T-helper 2 cell treated with Interferon-gamma antibody and Interleukin-4, amounts not matched to agents 5 μg/mL and 100 μg/mL, for 36 hours (primary cell): ENCODE measurements at regions not wholly inside any gene's neighbourhood (a gene's known extent, or its start where the extent isn't known, plus 50 kb on each side); places are given as distances from the start of the nearest gene placed in this dataset.

Experiments
- DNase-seq: peaks from one replicate; pipeline ENCODE4 v3.0.0; 2021; ENCODE audit warnings: low spot score
- H3K27ac Mint-ChIP-seq: one replicate; pipeline ENCODE4 v1.8.0; 2021; ENCODE audit warnings: mild to moderate bottlenecking, mixed read lengths
- H3K27me3 Mint-ChIP-seq: one replicate; pipeline ENCODE4 v1.8.0; 2021; ENCODE audit warnings: low read depth, mixed read lengths
- H3K36me3 Mint-ChIP-seq: one replicate; pipeline ENCODE4 v1.8.0; 2021; ENCODE audit warnings: low read depth, mixed read lengths
- H3K4me1 Mint-ChIP-seq: one replicate; pipeline ENCODE4 v1.8.0; 2021; ENCODE audit warnings: low read depth, mixed read lengths
- H3K4me3 Mint-ChIP-seq: one replicate; pipeline ENCODE4 v1.8.0; 2022; ENCODE audit warnings: mild to moderate bottlenecking, moderate library complexity, mixed read lengths
- H3K9me3 Mint-ChIP-seq: one replicate; pipeline ENCODE4 v1.8.0; 2021; ENCODE audit warnings: mixed read lengths

- Mint-ChIP-seq H3K9me3 (no peaks in the 10 kb centered on the region), H3K27me3 (no peaks in the 10 kb centered on the region), H3K36me3 (no peaks in the 10 kb centered on the region), H3K27ac (no peak overlapping the region), H3K4me3 (no peak overlapping the region), H3K4me1 (no peaks in the 10 kb centered on the region)
- no peak for DNase-seq
These were observed 323.9 kb upstream of the DSEL start for GRCh38 chr18:67840379-67840778.

- Mint-ChIP-seq H3K27ac (no peak overlapping the region), H3K36me3 (no peaks in the 10 kb centered on the region), H3K4me1 (no peaks in the 10 kb centered on the region), H3K27me3 (no peaks in the 10 kb centered on the region), H3K9me3 (no peaks in the 10 kb centered on the region), H3K4me3 (no peak overlapping the region)
- DNase-seq: no peak
These were observed 301.9 kb upstream of the DSEL start for GRCh38 chr18:67818432-67818831.

- Mint-ChIP-seq H3K36me3 (no peaks in the 10 kb centered on the region), H3K9me3 (no peaks in the 10 kb centered on the region), H3K4me3 (no peak overlapping the region), H3K4me1 (no peaks in the 10 kb centered on the region), H3K27me3 (no peaks in the 10 kb centered on the region), H3K27ac (no peak overlapping the region)
- no peak for DNase-seq
These were observed 298.8 kb upstream of the DSEL start for GRCh38 chr18:67815280-67815679.

GRCh38 chr18:67813380-67814028 lies 297.0 kb upstream of the DSEL start:
- no peak for DNase-seq
- no peaks in the 10 kb centered on the region for H3K4me1 Mint-ChIP-seq
- no peaks in the 10 kb centered on the region for H3K27me3 Mint-ChIP-seq
- H3K9me3 Mint-ChIP-seq: no peaks in the 10 kb centered on the region
- H3K36me3 Mint-ChIP-seq: no peaks in the 10 kb centered on the region
- no peak overlapping the region for H3K4me3 Mint-ChIP-seq
- no peak overlapping the region for H3K27ac Mint-ChIP-seq

DNA sequence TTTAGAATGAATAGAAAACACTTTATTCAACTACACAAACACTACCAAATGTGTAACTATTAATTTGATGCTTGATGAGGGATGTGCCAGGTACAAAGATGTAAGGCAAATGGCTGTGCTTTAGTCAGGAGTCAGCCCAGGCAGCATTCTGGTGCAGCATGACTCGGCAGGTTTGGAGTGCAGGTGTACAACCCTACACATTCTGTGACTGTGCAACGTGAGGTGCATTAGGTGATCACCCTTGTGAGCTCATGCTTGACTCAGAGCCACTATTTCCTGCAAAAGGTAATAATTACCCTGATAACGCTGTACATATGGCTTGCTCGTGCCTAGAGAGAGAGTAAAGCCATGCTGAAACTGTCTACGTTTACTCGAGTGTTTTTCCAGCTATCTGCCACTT lies 288.7 kb upstream of the DSEL start:
- Mint-ChIP-seq H3K4me1 (no peaks in the 10 kb centered on the region), H3K27me3 (no peaks in the 10 kb centered on the region), H3K36me3 (no peaks in the 10 kb centered on the region), H3K27ac (no peak overlapping the region), H3K9me3 (peaks cover 4% of the 10 kb centered on the region), H3K4me3 (no peak overlapping the region)
- no peak for DNase-seq

GRCh38 chr18:67794521-67794920 lies 278.0 kb upstream of the DSEL start:
- Mint-ChIP-seq H3K36me3 (no peaks in the 10 kb centered on the region), H3K4me1 (no peaks in the 10 kb centered on the region), H3K4me3 (no peak overlapping the region), H3K9me3 (no peaks in the 10 kb centered on the region), H3K27me3 (no peaks in the 10 kb centered on the region), H3K27ac (no peak overlapping the region)
- DNase-seq: no peak

GRCh38 chr18:67790527-67790926 lies 274.0 kb upstream of the DSEL start:
- H3K27ac Mint-ChIP-seq: no peak overlapping the region
- no peaks in the 10 kb centered on the region for H3K36me3 Mint-ChIP-seq
- no peaks in the 10 kb centered on the region for H3K27me3 Mint-ChIP-seq

DNA sequence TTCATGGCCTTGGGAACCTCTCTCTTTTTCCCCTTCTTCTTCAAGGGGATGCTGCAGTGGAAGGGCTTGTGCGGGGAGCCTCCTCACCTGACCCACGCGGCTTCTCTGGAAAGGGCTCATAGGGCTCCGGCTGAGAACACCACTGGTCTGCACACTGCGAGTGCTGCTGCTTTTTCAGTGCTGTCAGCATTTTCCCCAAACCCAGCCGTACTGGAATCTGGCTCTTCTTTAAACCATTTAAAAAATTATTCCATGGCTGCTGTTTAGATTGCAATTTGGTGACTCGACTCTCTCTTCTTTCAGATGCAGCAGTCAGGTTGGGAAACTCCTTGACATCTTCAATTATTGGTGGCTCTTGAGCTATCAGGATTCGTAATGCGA lies 272.6 kb upstream of the DSEL start:
- H3K27me3 Mint-ChIP-seq: no peaks in the 10 kb centered on the region
- no peak overlapping the region for H3K4me3 Mint-ChIP-seq
- H3K4me1 Mint-ChIP-seq: no peaks in the 10 kb centered on the region

More at GRCh38 chr18:67790527-67790926, 274.0 kb upstream of the DSEL start:
- Mint-ChIP-seq H3K4me1 (no peaks in the 10 kb centered on the region), H3K9me3 (no peaks in the 10 kb centered on the region), H3K4me3 (no peak overlapping the region)
- no peak for DNase-seq

DNA sequence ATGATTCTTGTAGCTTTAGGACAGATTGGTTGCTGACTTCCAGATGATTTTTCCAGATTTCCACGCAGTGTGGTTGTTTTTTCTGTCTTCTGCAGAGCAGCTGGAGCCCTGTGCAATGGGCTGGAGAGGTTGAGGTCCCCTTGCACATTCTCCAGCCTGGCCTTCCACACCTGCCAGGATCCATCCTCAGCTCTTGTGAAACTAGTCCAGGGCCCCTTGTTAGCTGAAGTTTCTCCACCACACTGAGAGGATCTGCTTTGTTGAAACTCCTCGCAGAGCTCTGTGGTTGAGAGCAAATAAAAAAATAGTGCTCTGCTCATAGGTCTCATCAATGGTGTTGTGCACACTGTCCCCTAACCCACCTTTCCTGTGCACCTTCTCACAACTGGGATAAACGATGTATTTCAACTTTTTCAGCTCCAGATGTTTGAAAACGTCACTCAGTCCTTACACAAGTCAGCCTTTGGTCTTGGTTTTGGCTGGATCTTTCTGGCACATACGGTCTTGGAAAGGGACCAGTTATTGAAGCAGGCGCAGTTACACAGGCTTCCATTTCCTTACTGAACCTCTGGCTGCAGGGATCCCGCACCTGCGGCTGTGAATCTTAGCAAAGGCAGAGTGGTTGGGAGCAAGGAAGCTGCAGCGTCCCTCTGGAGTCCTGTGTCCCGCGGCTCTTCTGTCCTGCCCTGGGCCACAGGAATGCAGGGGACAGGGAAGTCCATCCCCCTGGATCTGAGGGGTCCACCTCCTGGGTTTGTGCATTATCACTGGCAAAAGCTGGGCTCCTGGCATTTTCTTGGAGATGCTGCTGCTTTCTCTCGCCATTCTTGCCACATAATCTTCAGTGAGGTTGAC lies 272.0 kb upstream of the DSEL start:
- no peak overlapping the region for H3K4me3 Mint-ChIP-seq
- no peak overlapping the region for H3K27ac Mint-ChIP-seq

More for the DNA sequence above, 272.6 kb upstream of the DSEL start:
- no peak for DNase-seq
- no peaks in the 10 kb centered on the region for H3K36me3 Mint-ChIP-seq
- no peaks in the 10 kb centered on the region for H3K9me3 Mint-ChIP-seq
- no peak overlapping the region for H3K27ac Mint-ChIP-seq

DNA sequence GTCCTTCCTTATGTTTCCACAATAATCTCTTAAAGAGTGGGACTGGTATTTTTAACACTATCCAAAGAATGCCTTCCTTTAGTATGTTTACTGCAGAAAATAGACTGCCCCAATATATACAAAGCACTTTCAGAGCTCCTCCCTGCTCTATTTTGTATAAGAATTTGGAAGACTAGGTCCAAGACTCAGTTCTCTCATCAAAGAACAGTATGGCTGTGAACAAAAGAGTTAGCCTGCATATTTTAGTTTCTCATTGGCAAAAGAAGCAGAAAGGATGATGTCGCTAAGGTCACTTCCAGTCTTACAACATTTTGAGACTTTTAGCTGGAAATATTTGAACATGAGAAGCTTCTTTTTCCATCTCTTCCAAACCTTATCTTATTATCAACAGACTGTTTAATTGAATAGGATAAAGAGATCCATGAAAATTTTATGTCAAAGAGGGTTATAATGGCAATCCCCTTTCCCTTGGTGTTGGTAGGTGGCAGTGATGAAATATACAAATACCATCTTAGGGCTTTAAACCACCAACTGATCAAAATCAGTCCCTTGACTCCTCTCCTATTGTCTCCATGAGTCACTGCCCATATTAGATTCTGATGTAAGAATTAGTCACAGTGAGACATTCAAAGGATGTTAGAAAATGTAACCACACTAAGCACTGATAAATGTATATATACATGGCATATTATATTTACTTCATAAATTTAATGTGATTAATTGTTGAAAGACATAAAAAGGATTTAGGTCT lies 266.9 kb upstream of the DSEL start:
- Mint-ChIP-seq H3K4me1 (no peaks in the 10 kb centered on the region), H3K27me3 (no peaks in the 10 kb centered on the region), H3K27ac (no peak overlapping the region), H3K4me3 (no peak overlapping the region), H3K36me3 (no peaks in the 10 kb centered on the region), H3K9me3 (no peaks in the 10 kb centered on the region)
- no peak for DNase-seq

More for the DNA sequence above, 272.0 kb upstream of the DSEL start:
- Mint-ChIP-seq H3K27me3 (no peaks in the 10 kb centered on the region), H3K36me3 (no peaks in the 10 kb centered on the region), H3K4me1 (no peaks in the 10 kb centered on the region), H3K9me3 (no peaks in the 10 kb centered on the region)
- no peak for DNase-seq

DNA sequence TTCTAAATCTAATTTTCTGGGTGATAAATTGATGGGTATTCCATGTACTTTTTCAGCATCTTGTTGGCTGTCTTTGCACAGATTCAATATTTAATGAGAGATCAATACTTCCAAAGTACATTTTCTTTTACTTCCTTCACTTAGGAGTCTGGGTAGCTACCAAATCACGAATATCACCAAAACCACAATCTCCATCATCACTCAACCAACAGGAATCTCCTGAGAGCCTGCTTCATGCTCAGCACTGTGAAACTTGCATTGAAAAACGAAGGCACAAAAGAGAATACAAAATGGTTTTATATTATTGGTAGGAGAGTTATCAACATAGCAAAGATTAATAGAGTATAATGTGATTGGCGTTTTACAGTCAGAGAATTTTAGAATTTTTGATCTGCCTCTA lies 261.5 kb upstream of the DSEL start:
- Mint-ChIP-seq H3K4me3 (no peak overlapping the region), H3K36me3 (no peaks in the 10 kb centered on the region), H3K9me3 (no peaks in the 10 kb centered on the region), H3K27me3 (no peaks in the 10 kb centered on the region), H3K27ac (no peak overlapping the region), H3K4me1 (no peaks in the 10 kb centered on the region)
- DNase-seq: no peak

DNA sequence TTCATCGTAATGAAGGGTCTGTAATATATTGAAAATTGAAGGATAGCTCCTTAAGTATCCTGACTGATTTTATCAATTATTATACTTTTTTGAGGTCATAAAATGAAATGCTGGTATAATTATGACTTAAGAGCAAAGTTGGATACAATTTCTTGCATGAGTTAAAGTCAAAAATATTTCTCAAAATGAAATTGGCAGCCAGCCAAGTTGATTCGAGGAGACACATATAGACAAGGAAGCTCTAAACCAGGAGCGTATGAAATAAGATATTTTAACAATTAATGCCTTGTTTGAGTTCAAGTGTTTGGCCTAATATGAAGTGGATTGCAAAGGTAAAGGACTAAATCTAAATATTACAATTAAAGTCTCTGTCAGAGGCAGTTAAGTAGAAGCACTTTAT lies 260.4 kb upstream of the DSEL start:
- Mint-ChIP-seq H3K4me1 (no peaks in the 10 kb centered on the region), H3K36me3 (no peaks in the 10 kb centered on the region), H3K27ac (no peak overlapping the region), H3K4me3 (no peak overlapping the region), H3K27me3 (no peaks in the 10 kb centered on the region), H3K9me3 (no peaks in the 10 kb centered on the region)
- no peak for DNase-seq

- no peaks in the 10 kb centered on the region for H3K4me1 Mint-ChIP-seq
- DNase-seq: no peak
- H3K27ac Mint-ChIP-seq: no peak overlapping the region
- H3K9me3 Mint-ChIP-seq: no peaks in the 10 kb centered on the region
- no peaks in the 10 kb centered on the region for H3K36me3 Mint-ChIP-seq
- H3K27me3 Mint-ChIP-seq: no peaks in the 10 kb centered on the region
- H3K4me3 Mint-ChIP-seq: no peak overlapping the region
These were observed 254.8 kb upstream of the DSEL start for GRCh38 chr18:67771271-67771670.

DNA sequence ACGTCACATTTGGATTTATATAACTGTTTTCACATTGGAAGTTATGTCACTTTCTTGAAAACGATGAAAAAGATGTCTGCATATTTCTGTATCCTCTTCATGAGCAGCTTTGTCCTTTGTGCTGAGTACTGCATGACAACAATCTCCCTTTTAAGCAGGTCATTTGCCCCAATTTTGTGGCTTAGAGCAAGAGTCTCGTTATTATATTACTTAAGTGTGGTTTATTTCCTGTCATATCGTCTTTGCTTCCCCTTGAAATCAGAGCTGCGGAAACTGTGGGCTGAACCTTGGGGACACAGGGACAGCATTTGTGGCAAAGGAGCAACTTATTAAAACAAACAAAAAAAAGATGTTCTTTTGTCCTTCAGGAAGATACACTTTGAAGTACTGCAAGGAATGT lies 254.0 kb upstream of the DSEL start:
- H3K36me3 Mint-ChIP-seq: no peaks in the 10 kb centered on the region
- DNase-seq: no peak
- no peak overlapping the region for H3K4me3 Mint-ChIP-seq
- H3K27ac Mint-ChIP-seq: no peak overlapping the region
- H3K9me3 Mint-ChIP-seq: no peaks in the 10 kb centered on the region
- no peaks in the 10 kb centered on the region for H3K4me1 Mint-ChIP-seq
- no peaks in the 10 kb centered on the region for H3K27me3 Mint-ChIP-seq
